ENCODE measurements at regions not wholly inside any gene's neighbourhood (a gene's known extent, or its start where the extent isn't known, plus 50 kb on each side); places are given as distances from the start of the nearest gene placed in this dataset.
"Not testable (repeated sequence)": the region's sequence is repeated elsewhere in the genome, so short reads cannot be mapped to it uniquely, and the experiment has no call there.

- H3K9ac ChIP-seq (ENCODE audit: low read depth, low read length): peak overlapping the region; percentile 65; the same call in 1 of the 2 replicates
- not testable (repeated sequence) for H3K36me3 ChIP-seq (ENCODE audit: insufficient read depth, low read length); H3K9me3 ChIP-seq (ENCODE audit: control insufficient read depth, insufficient read depth, low read length)
- H3K4me1 ChIP-seq (ENCODE audit: insufficient read depth, low read length): peaks cover 29% of the 10 kb centered on the region
Measured at GRCh38 chr2:66243809-66244208, 191.1 kb upstream of the MEIS1 start.

GRCh38 chr2:66242888-66243287 is 192.0 kb upstream of the MEIS1 start:
- H3K4me1 ChIP-seq (ENCODE audit: insufficient read depth, low read length): peaks cover 29% of the 10 kb centered on the region
- not testable (repeated sequence) for H3K9me3 ChIP-seq (ENCODE audit: control insufficient read depth, insufficient read depth, low read length); H3K36me3 ChIP-seq (ENCODE audit: insufficient read depth, low read length); H3K9ac ChIP-seq (ENCODE audit: low read depth, low read length)

- peaks cover 32% of the 10 kb centered on the region for H3K4me1 ChIP-seq (ENCODE audit: insufficient read depth, low read length)
- H3K36me3 ChIP-seq (ENCODE audit: insufficient read depth, low read length): peaks cover 3% of the 10 kb centered on the region; the same call in 1 of the 2 replicates
- H3K9ac ChIP-seq (ENCODE audit: low read depth, low read length): no peak overlapping the region
- no peaks in the 10 kb centered on the region for H3K9me3 ChIP-seq (ENCODE audit: control insufficient read depth, insufficient read depth, low read length)
Measured at GRCh38 chr2:66242099-66242789, 192.7 kb upstream of the MEIS1 start.

- H3K4me1 ChIP-seq (ENCODE audit: insufficient read depth, low read length): peaks cover 32% of the 10 kb centered on the region
- no peaks in the 10 kb centered on the region for H3K9me3 ChIP-seq (ENCODE audit: control insufficient read depth, insufficient read depth, low read length)
- H3K9ac ChIP-seq (ENCODE audit: low read depth, low read length): no peak overlapping the region
- no peaks in the 10 kb centered on the region for H3K36me3 ChIP-seq (ENCODE audit: insufficient read depth, low read length)
Measured at GRCh38 chr2:66240286-66240685, 194.6 kb upstream of the MEIS1 start.

- no peaks in the 10 kb centered on the region for H3K36me3 ChIP-seq (ENCODE audit: insufficient read depth, low read length)
- no peaks in the 10 kb centered on the region for H3K9me3 ChIP-seq (ENCODE audit: control insufficient read depth, insufficient read depth, low read length)
- peaks cover 32% of the 10 kb centered on the region for H3K4me1 ChIP-seq (ENCODE audit: insufficient read depth, low read length)
- no peak overlapping the region for H3K9ac ChIP-seq (ENCODE audit: low read depth, low read length)
Measured at GRCh38 chr2:66239655-66240054, 195.3 kb upstream of the MEIS1 start.

GRCh38 chr2:66237803-66238379 is 197.0 kb upstream of the MEIS1 start:
- H3K36me3 ChIP-seq (ENCODE audit: insufficient read depth, low read length): no peaks in the 10 kb centered on the region
- peaks cover 26% of the 10 kb centered on the region for H3K4me1 ChIP-seq (ENCODE audit: insufficient read depth, low read length)
- no peak overlapping the region for H3K9ac ChIP-seq (ENCODE audit: low read depth, low read length)
- H3K9me3 ChIP-seq (ENCODE audit: control insufficient read depth, insufficient read depth, low read length): no peaks in the 10 kb centered on the region

- H3K4me1 ChIP-seq (ENCODE audit: insufficient read depth, low read length): peaks cover 25% of the 10 kb centered on the region
- H3K9ac ChIP-seq (ENCODE audit: low read depth, low read length): no peak overlapping the region
- no peaks in the 10 kb centered on the region for H3K36me3 ChIP-seq (ENCODE audit: insufficient read depth, low read length)
- no peaks in the 10 kb centered on the region for H3K9me3 ChIP-seq (ENCODE audit: control insufficient read depth, insufficient read depth, low read length)
Measured at GRCh38 chr2:66236816-66237802, 197.8 kb upstream of the MEIS1 start.

GRCh38 chr2:66236067-66236685 is 198.7 kb upstream of the MEIS1 start:
- Histone ChIP-seq H3K9ac (ENCODE audit: low read depth, low read length) (no peak overlapping the region), H3K4me1 (ENCODE audit: insufficient read depth, low read length) (peaks cover 15% of the 10 kb centered on the region), H3K36me3 (ENCODE audit: insufficient read depth, low read length) (no peaks in the 10 kb centered on the region), H3K9me3 (ENCODE audit: control insufficient read depth, insufficient read depth, low read length) (no peaks in the 10 kb centered on the region)

- H3K9ac ChIP-seq (ENCODE audit: low read depth, low read length): no peak overlapping the region
- no peaks in the 10 kb centered on the region for H3K36me3 ChIP-seq (ENCODE audit: insufficient read depth, low read length)
- no peaks in the 10 kb centered on the region for H3K9me3 ChIP-seq (ENCODE audit: control insufficient read depth, insufficient read depth, low read length)
- H3K4me1 ChIP-seq (ENCODE audit: insufficient read depth, low read length): peaks cover 8% of the 10 kb centered on the region
Measured at GRCh38 chr2:66235428-66235827, 199.5 kb upstream of the MEIS1 start.

- H3K9me3 ChIP-seq (ENCODE audit: control insufficient read depth, insufficient read depth, low read length): no peaks in the 10 kb centered on the region
- H3K4me1 ChIP-seq (ENCODE audit: insufficient read depth, low read length): peaks cover 3% of the 10 kb centered on the region
- H3K36me3 ChIP-seq (ENCODE audit: insufficient read depth, low read length): no peaks in the 10 kb centered on the region
- no peak overlapping the region for H3K9ac ChIP-seq (ENCODE audit: low read depth, low read length)
Measured at GRCh38 chr2:66233981-66234380, 200.9 kb upstream of the MEIS1 start.

GRCh38 chr2:66228128-66228547 is 206.8 kb upstream of the MEIS1 start:
- no peak overlapping the region for H3K9ac ChIP-seq (ENCODE audit: low read depth, low read length)
- no peaks in the 10 kb centered on the region for H3K36me3 ChIP-seq (ENCODE audit: insufficient read depth, low read length)
- H3K9me3 ChIP-seq (ENCODE audit: control insufficient read depth, insufficient read depth, low read length): no peaks in the 10 kb centered on the region
- H3K4me1 ChIP-seq (ENCODE audit: insufficient read depth, low read length): no peaks in the 10 kb centered on the region

- H3K9ac ChIP-seq (ENCODE audit: low read depth, low read length): no peak overlapping the region
- H3K36me3 ChIP-seq (ENCODE audit: insufficient read depth, low read length): no peaks in the 10 kb centered on the region
- H3K4me1 ChIP-seq (ENCODE audit: insufficient read depth, low read length): no peaks in the 10 kb centered on the region
Measured at GRCh38 chr2:66217039-66217585, 217.8 kb upstream of the MEIS1 start.

GRCh38 chr2:66212749-66213148 is 222.2 kb upstream of the MEIS1 start:
- H3K4me1 ChIP-seq (ENCODE audit: insufficient read depth, low read length): no peaks in the 10 kb centered on the region
- no peaks in the 10 kb centered on the region for H3K36me3 ChIP-seq (ENCODE audit: insufficient read depth, low read length)
- no peak overlapping the region for H3K9ac ChIP-seq (ENCODE audit: low read depth, low read length)
- no peaks in the 10 kb centered on the region for H3K9me3 ChIP-seq (ENCODE audit: control insufficient read depth, insufficient read depth, low read length)

More at GRCh38 chr2:66217039-66217585, 217.8 kb upstream of the MEIS1 start:
- no peaks in the 10 kb centered on the region for H3K9me3 ChIP-seq (ENCODE audit: control insufficient read depth, insufficient read depth, low read length)

GRCh38 chr2:66202586-66202985 is 232.3 kb upstream of the MEIS1 start:
- H3K36me3 ChIP-seq (ENCODE audit: insufficient read depth, low read length): no peaks in the 10 kb centered on the region
- no peak overlapping the region for H3K9ac ChIP-seq (ENCODE audit: low read depth, low read length)
- H3K9me3 ChIP-seq (ENCODE audit: control insufficient read depth, insufficient read depth, low read length): 0 out of 2 replicates have a peak, but pooled peaks cover 7% of the 10 kb centered on the region
- no peaks in the 10 kb centered on the region for H3K4me1 ChIP-seq (ENCODE audit: insufficient read depth, low read length)
